HEK293T (cell line): ENCODE measurements at regions not wholly inside any gene's neighbourhood (a gene's known extent, or its start where the extent isn't known, plus 50 kb on each side); places are given as distances from the start of the nearest gene placed in this dataset.

ENCODE experiments used
- CTCF ChIA-PET: fragments of 350-600 bp; formaldehyde crosslinking; extraction: SDS; loops from one replicate; lab custom pipeline; 2021; ENCODE audit warnings: antibody characterized with exemption, inconsistent platforms; lab: Yijun Ruan, JAX
- POLR2A ChIA-PET: fragments of 350-600 bp; formaldehyde crosslinking; extraction: SDS; loops from one replicate; lab custom pipeline; 2020; ENCODE audit warnings: antibody characterized with exemption, inconsistent platforms; lab: Yijun Ruan, JAX
- DNase-seq: peaks from one replicate; pipeline ENCODE4 v3.0.0; 2012; ENCODE audit warnings: mixed read lengths; ENCODE audit errors: extremely low spot score
- BHLHE40 ChIP-seq: fragments of 450-650 bp; IDR thresholded peaks from 2 replicates; pipeline ENCODE4 v1.6.1; 2016; ENCODE audit warnings: mild to moderate bottlenecking, moderate library complexity, borderline replicate concordance
- FOXA1 ChIP-seq: fragments of 450-650 bp; IDR thresholded peaks from 2 replicates; pipeline ENCODE4 v1.6.1; 2016; ENCODE audit warnings: mild to moderate bottlenecking
- HDGF ChIP-seq: fragments of 450-650 bp; IDR thresholded peaks from 2 replicates; pipeline ENCODE4 v1.6.1; 2017; ENCODE audit warnings: antibody characterized with exemption, borderline replicate concordance
- L3MBTL2 ChIP-seq: fragments of 450-650 bp; conservative IDR thresholded peaks from 2 replicates; pipeline ENCODE4 v1.6.1; 2016; ENCODE audit warnings: mild to moderate bottlenecking
- NFRKB ChIP-seq: fragments of 450-650 bp; IDR thresholded peaks from 2 replicates; pipeline ENCODE4 v1.6.1; 2016; ENCODE audit warnings: mild to moderate bottlenecking, moderate library complexity
- PKNOX1 ChIP-seq: fragments of 450-650 bp; IDR thresholded peaks from 2 replicates; pipeline ENCODE4 v1.6.1; 2016
- SP1 ChIP-seq: fragments of 450-650 bp; IDR thresholded peaks from 2 replicates; pipeline ENCODE4 v1.6.1; 2017
- TARDBP ChIP-seq: fragments of 450-650 bp; IDR thresholded peaks from 2 replicates; pipeline ENCODE4 v1.6.1; 2016
- ZNF384 ChIP-seq: fragments of 450-650 bp; IDR thresholded peaks from 2 replicates; pipeline ENCODE4 v1.6.1; 2016

GRCh38 chr13:33767140-33767539, 50.8 kb upstream of the RFC3 start:
- TF ChIP-seq NFRKB (no peak), TARDBP (no peak), ZNF384 (no peak), L3MBTL2 (no peak), FOXA1 (no peak), SP1 (no peak), HDGF (no peak), BHLHE40 (no peak), PKNOX1 (no peak)
- ChIA-PET POLR2A (no interaction called here), CTCF (no interaction called here)
- no peak for DNase-seq
